ENCODE measurements at regions not wholly inside any gene's neighbourhood (a gene's known extent, or its start where the extent isn't known, plus 50 kb on each side); places are given as distances from the start of the nearest gene placed in this dataset.
A peak's percentile ranks its signal among the peaks of the same experiment; 100 is the strongest.

DNA sequence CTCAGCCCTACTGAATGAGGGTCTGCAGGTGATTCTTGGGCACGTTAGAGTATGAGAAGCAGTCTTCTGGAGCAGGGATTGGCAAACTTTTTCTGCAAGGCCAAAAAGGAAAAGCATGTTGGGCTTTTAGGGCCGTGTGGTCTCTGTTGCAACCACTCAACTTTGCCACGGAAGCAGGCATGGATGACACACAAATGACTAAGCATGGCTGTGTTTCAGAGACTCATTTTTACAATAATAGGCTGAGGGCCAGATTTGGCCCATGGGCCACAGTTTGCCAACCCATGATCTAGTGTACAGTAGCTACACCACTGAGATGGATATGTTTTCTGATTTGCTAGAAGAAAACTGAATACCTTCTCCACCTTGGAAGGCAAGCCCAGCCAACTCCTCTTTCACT lies 66.1 kb upstream of the PRICKLE2 start:
- Histone ChIP-seq H3K4me3 (replicated peaks in 1 of 4; ENCODE audit: control extremely low read depth in 1 of 4, insufficient read depth in 1 of 4, low read depth in 3 of 4, low read length in 4 of 4) (no peak overlapping the region), H3K4me1 (ENCODE audit: control insufficient read depth, extremely low read depth, insufficient read depth, low read length) (peaks cover 11% of the 10 kb centered on the region), H3K9me3 (ENCODE audit: control insufficient read depth, insufficient read depth, low read depth, low read length) (no peaks in the 10 kb centered on the region), H3K36me3 (ENCODE audit: control insufficient read depth, insufficient read depth, low read length) (no peaks in the 10 kb centered on the region), H3K27me3 (ENCODE audit: control insufficient read depth, insufficient read depth, low read length) (no peaks in the 10 kb centered on the region), H4K20me1 (ENCODE audit: control insufficient read depth, extremely low read depth, insufficient read depth, low read length) (no peaks in the 10 kb centered on the region), H3K4me2 (ENCODE audit: extremely low read depth, insufficient read depth, low read length) (peak overlapping the region; percentile 11), H3K79me2 (ENCODE audit: control insufficient read depth, insufficient read depth, low read length) (no peaks in the 10 kb centered on the region), H2AFZ (ENCODE audit: low read length) (no peak overlapping the region), H3K9ac (ENCODE audit: insufficient read depth, low read length) (no peak overlapping the region), H3K27ac (ENCODE audit: insufficient read depth, low read length) (peak overlapping the region; percentile 36)
- TF ChIP-seq EZH2 (IDR thresholded peaks at IDR 0.05; ENCODE audit: low read length, missing control alignments), result no peak
- TF ChIP-seq, protein P1, sequence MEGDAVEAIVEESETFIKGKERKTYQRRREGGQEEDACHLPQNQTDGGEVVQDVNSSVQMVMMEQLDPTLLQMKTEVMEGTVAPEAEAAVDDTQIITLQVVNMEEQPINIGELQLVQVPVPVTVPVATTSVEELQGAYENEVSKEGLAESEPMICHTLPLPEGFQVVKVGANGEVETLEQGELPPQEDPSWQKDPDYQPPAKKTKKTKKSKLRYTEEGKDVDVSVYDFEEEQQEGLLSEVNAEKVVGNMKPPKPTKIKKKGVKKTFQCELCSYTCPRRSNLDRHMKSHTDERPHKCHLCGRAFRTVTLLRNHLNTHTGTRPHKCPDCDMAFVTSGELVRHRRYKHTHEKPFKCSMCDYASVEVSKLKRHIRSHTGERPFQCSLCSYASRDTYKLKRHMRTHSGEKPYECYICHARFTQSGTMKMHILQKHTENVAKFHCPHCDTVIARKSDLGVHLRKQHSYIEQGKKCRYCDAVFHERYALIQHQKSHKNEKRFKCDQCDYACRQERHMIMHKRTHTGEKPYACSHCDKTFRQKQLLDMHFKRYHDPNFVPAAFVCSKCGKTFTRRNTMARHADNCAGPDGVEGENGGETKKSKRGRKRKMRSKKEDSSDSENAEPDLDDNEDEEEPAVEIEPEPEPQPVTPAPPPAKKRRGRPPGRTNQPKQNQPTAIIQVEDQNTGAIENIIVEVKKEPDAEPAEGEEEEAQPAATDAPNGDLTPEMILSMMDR (conservative IDR thresholded peaks at IDR 0.05 in 1 of 2, IDR thresholded peaks at IDR 0.05 in 1 of 2; ENCODE audit: low read depth in 1 of 2, low read length in 2 of 2), result no peak
- DNase-seq (ENCODE audit: low read depth in 2 of 2), result peak; percentile 90 to 96

DNA sequence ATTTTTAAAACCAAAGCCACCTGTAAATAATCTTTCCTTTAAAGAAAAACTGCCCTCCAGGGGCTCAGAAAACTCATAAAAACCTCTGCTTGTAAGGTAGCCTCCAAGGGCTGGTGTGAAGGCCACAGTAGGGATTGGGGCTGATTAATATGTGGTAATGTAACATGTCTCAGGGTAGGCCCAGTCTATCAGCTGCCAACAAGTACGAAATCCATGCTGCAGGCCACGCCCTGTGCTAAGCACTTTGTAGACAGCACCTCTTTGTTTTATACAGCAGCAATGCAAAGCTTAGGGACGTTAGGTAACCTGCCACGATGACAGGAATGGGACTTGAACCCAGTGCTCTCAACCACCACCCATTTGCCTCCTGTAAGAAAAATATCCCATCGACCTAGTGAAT lies 65.6 kb upstream of the PRICKLE2 start:
- Histone ChIP-seq H3K4me1 (ENCODE audit: control insufficient read depth, extremely low read depth, insufficient read depth, low read length) (peaks cover 11% of the 10 kb centered on the region), H2AFZ (ENCODE audit: low read length) (peak overlapping the region; percentile 4), H4K20me1 (ENCODE audit: control insufficient read depth, extremely low read depth, insufficient read depth, low read length) (no peaks in the 10 kb centered on the region), H3K27ac (ENCODE audit: insufficient read depth, low read length) (peak overlapping the region; percentile 15), H3K36me3 (ENCODE audit: control insufficient read depth, insufficient read depth, low read length) (no peaks in the 10 kb centered on the region), H3K27me3 (ENCODE audit: control insufficient read depth, insufficient read depth, low read length) (no peaks in the 10 kb centered on the region), H3K9me3 (ENCODE audit: control insufficient read depth, insufficient read depth, low read depth, low read length) (no peaks in the 10 kb centered on the region), H3K9ac (ENCODE audit: insufficient read depth, low read length) (no peak overlapping the region), H3K4me2 (ENCODE audit: extremely low read depth, insufficient read depth, low read length) (peak overlapping the region; percentile 11), H3K4me3 (replicated peaks in 1 of 4; ENCODE audit: control extremely low read depth in 1 of 4, insufficient read depth in 1 of 4, low read depth in 3 of 4, low read length in 4 of 4) (no peak overlapping the region), H3K79me2 (ENCODE audit: control insufficient read depth, insufficient read depth, low read length) (no peaks in the 10 kb centered on the region)
- TF ChIP-seq, protein P1 (conservative IDR thresholded peaks at IDR 0.05 in 1 of 2, IDR thresholded peaks at IDR 0.05 in 1 of 2; ENCODE audit: low read depth in 1 of 2, low read length in 2 of 2), result no peak
- TF ChIP-seq EZH2 (IDR thresholded peaks at IDR 0.05; ENCODE audit: low read length, missing control alignments), result no peak
- DNase-seq (ENCODE audit: low read depth in 2 of 2), result peak in 1 of 2 donors; percentile 37

DNA sequence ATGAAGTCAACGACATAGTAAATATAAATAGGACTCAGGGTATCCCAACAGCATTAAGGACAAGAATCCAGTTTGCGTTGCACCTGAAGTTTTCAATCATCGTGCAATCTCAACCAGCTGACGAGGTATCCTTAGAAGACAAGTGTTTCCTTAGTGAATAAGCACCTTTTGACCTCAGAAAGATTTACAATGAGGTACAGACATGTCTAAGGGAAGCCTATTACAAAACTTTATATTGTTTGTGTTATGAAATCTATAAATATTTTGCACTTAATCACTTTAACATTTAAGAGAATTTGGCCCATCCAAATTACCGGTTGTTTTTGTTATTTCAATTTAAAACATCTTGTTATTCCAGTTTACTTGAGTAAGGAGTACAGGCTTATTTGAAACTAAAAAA lies 64.9 kb upstream of the PRICKLE2 start:
- TF ChIP-seq, protein P1 (conservative IDR thresholded peaks at IDR 0.05 in 1 of 2, IDR thresholded peaks at IDR 0.05 in 1 of 2; ENCODE audit: low read depth in 1 of 2, low read length in 2 of 2), result no peak
- no peak for TF ChIP-seq EZH2 (IDR thresholded peaks at IDR 0.05; ENCODE audit: low read length, missing control alignments)
- Histone ChIP-seq H2AFZ (ENCODE audit: low read length) (no peak overlapping the region), H3K4me1 (ENCODE audit: control insufficient read depth, extremely low read depth, insufficient read depth, low read length) (peaks cover 9% of the 10 kb centered on the region), H3K4me3 (replicated peaks in 1 of 4; ENCODE audit: control extremely low read depth in 1 of 4, insufficient read depth in 1 of 4, low read depth in 3 of 4, low read length in 4 of 4) (no peak overlapping the region), H3K9me3 (ENCODE audit: control insufficient read depth, insufficient read depth, low read depth, low read length) (no peaks in the 10 kb centered on the region), H3K9ac (ENCODE audit: insufficient read depth, low read length) (no peak overlapping the region), H3K27me3 (ENCODE audit: control insufficient read depth, insufficient read depth, low read length) (no peaks in the 10 kb centered on the region), H3K79me2 (ENCODE audit: control insufficient read depth, insufficient read depth, low read length) (no peaks in the 10 kb centered on the region), H3K4me2 (ENCODE audit: extremely low read depth, insufficient read depth, low read length) (no peak overlapping the region), H3K36me3 (ENCODE audit: control insufficient read depth, insufficient read depth, low read length) (no peaks in the 10 kb centered on the region), H4K20me1 (ENCODE audit: control insufficient read depth, extremely low read depth, insufficient read depth, low read length) (no peaks in the 10 kb centered on the region), H3K27ac (ENCODE audit: insufficient read depth, low read length) (no peak overlapping the region)
- DNase-seq (ENCODE audit: low read depth in 2 of 2), result no peak
